GM12872 (cell line): ENCODE measurements at regions not wholly inside any gene's neighbourhood (a gene's known extent, or its start where the extent isn't known, plus 50 kb on each side); places are given as distances from the start of the nearest gene placed in this dataset.

ENCODE experiments used
- TF ChIP-seq, protein P1 (sequence below): IDR thresholded peaks from 3 replicates; pipeline ENCODE4 v1.5.1; 2011; ENCODE audit warnings: low read depth, mild to moderate bottlenecking, low read length, moderate library complexity; ENCODE audit not compliant: insufficient read depth

DNA sequence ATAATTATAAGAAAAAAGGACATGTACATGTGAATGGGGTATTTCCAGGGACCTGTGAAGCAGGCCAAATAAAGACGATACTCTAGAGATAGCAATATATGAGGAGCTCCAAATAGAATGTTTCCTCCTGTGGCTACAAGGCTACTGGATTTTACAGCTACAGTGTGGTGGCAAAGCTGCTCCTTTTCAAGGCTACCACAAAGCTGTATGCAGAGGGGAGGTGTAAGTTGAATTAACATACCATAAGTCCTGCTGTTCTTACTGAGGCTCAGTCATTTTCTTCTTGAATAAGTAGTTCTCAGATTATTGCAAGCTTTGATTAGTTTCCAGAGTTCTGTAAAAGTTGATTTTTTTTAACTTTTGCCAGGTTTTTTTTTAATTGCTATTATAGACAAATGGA lies 1184.6 kb upstream of the EPHA6 start:
- TF ChIP-seq, protein P1, sequence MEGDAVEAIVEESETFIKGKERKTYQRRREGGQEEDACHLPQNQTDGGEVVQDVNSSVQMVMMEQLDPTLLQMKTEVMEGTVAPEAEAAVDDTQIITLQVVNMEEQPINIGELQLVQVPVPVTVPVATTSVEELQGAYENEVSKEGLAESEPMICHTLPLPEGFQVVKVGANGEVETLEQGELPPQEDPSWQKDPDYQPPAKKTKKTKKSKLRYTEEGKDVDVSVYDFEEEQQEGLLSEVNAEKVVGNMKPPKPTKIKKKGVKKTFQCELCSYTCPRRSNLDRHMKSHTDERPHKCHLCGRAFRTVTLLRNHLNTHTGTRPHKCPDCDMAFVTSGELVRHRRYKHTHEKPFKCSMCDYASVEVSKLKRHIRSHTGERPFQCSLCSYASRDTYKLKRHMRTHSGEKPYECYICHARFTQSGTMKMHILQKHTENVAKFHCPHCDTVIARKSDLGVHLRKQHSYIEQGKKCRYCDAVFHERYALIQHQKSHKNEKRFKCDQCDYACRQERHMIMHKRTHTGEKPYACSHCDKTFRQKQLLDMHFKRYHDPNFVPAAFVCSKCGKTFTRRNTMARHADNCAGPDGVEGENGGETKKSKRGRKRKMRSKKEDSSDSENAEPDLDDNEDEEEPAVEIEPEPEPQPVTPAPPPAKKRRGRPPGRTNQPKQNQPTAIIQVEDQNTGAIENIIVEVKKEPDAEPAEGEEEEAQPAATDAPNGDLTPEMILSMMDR = no peak

DNA sequence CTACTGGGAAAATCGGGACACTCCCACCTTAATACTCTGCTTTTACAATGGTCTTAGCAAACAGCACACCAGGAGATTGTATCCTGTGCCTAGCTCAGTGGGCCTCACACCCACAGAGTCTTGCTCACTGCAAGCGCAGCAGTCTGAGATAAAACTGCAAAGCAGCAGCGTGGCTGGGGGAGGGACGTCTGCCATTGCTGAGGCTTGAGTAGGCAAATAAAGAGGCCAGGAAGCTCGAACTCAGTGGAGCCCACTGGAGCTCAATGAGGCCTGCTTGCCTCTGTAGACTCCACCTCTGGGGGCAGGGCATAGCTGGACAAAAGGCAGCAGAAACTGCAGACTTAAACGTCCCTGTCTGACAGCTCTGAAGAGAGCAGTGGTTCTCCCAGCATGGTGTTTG lies 1169.1 kb upstream of the EPHA6 start:
- TF ChIP-seq, protein P1 = no peak

DNA sequence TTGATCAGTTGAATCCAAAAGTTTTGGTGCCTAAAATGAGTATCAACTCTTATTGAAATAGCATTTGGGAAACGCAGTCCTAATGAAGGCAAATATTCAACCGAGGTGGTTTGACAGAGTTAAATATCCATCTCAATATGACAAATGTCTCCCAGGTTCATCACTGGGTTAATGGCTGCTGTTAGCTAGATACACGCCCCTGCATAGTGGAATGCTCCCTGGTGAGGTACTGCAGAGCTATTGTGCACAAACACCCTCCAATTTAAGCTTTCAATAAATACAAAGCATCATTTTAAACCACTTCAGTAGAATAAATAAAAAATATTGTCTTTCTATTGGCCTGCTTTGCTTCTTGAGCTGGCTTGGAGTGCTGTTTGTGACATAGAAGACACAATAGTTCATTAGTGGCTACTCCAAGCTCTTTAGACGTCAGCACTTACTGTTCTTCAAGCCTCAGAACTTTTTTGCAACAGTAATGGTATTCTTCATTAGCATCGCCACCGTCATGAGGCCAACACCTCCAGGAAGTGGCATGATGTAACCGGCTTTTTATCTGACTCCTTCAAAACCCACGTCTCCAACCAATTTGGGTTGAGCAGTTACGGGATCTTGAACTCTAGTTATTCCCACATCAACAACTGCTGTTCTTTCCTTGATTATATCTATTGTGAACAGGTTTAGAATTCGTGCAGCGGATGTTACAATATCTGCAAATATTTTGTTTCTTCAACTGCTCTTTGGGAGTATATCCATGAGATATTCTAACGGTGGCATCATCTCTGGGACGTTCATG lies 1159.6 kb upstream of the EPHA6 start:
- TF ChIP-seq, protein P1 = no peak

DNA sequence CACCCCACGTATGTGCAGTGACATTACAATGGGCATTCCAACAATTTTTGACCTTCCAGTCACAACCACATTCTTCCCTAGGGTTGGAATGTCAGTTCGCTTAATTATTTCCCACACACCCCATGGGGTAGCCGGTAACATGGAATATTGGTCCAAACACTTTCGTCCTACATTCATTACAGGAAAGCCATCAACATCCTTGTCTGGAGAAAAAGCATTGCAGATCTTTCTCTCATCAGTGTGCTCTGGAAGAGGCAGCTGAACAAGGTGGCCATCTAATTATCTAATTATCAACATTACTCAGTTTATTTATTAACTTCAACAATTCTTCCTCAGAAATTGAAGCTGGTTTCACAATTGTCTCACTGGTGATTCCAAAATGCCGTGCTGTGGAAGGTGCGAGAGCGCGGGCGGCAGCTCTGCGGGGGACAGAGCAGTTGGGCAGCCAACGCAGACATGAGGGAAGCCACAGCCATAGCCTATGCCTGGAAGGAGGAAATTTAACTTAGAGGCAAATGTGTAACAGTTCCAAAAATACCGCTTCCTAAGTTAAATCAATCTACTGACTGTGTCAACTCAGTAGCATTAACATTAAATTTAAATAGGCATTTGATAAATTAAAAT lies 1158.9 kb upstream of the EPHA6 start:
- TF ChIP-seq, protein P1 = no peak

DNA sequence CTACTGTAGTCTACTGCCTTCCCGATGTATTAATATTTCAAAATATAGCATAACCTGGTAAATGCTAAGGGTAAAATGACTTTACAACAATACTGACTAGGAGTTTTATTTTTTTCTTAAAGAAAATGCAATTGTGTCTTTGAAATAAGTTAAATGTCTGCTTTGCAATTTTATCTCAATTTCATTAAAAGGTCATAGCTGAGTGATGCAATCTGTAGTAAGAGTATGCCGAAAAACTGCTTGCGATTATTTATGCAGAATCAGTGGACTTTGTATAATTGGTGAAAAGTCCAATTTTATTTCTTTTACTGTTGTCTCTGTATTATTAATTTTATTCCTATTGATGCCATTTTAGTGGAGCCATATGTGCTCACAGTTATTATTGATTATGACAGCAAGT lies 1143.6 kb upstream of the EPHA6 start:
- TF ChIP-seq, protein P1 = no peak

DNA sequence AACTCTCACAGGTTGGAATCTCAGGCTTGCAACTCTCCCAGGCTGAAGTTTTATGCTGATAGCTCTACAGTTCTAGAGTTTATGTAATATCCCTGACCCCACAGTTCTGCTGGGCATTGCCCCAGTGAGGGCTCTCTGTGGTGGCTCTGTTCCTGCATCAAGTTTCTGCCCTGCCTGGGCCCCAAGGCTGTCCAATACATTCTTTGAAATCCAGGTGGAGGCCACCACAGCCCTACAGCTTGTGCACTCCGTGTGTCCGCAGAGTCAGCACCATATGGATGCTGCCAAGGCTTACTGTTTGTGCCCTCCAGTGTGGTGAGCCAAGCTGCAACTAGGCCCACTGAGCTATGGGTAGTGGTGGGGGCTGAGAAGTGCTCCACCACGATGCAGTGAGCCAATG lies 1141.2 kb upstream of the EPHA6 start:
- TF ChIP-seq, protein P1 = no peak

DNA sequence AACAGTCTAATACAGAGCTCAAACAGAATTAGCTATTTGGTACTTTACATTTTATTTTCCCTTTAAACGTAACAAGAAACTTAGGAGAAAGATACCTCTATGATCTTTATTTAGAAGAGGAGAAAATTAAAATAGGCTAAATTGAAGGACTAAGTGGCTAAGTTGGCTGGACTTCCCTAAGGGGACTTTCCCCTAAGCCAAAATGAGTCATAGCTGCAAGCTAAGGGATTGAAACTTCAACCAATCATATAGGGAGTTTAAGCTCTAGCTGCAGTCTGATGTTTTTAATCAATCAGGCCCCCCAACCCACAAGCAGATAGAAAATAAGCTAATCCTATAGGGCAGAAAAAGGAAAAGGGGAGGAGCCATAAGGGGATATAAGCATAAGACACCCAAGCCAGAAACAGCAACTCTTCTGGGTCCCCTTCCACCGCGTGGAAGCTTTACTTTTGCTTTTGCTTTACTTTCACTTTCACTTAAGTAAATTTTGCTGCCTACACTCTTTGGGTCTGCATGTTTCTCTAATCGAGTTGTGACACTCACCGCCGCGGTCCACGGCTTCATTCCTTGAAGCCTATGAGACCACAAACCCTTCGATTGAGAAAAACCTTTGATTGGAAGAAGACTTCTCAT lies 1108.5 kb upstream of the EPHA6 start:
- TF ChIP-seq, protein P1 = no peak
